Heart left ventricle (tissue), 16 donors: ENCODE measurements at regions not wholly inside any gene's neighbourhood (a gene's known extent, or its start where the extent isn't known, plus 50 kb on each side); places are given as distances from the start of the nearest gene placed in this dataset.

ENCODE experiments used
- ATAC-seq, 4 donors: fragments of 200-7000 bp; cut with Tn5 transposase; one replicate each; pipeline ENCODE4 v1.9.1; 2020 to 2022; ENCODE audit warnings: moderate library complexity in 4 of 4, mild to moderate bottlenecking in 3 of 4, moderate number of reproducible peaks in 1 of 4
- DNase-seq, 5 donors: peaks; one replicate each; pipeline ENCODE4 v3.0.0-alpha.2; 2020
- H3K27ac ChIP-seq, 12 donors: fragments of 200-600 bp; sonication (generic) in 4 of 12; one replicate each; pipeline versions ENCODE4 v1.5.0 to v1.8.0; 2016 to 2022; ENCODE audit warnings: mild to moderate bottlenecking in 2 of 12
- H3K27me3 ChIP-seq, 9 donors: fragments of 200-600 bp; sonication (generic) in 2 of 9; one replicate each; pipeline versions ENCODE4 v1.5.1 to v1.8.0; 2016 to 2022; ENCODE audit warnings: mild to moderate bottlenecking in 3 of 9
- H3K36me3 ChIP-seq, 9 donors: fragments of 200-600 bp; sonication (generic) in 2 of 9; one replicate each; pipeline versions ENCODE4 v1.5.0 to v1.8.0; 2018 to 2022; ENCODE audit warnings: mild to moderate bottlenecking in 2 of 9
- H3K4me1 ChIP-seq, 12 donors: fragments of 200-600 bp; sonication (generic) in 4 of 12; one replicate each; pipeline versions ENCODE4 v1.5.0 to v1.8.0; 2016 to 2022; ENCODE audit warnings: mild to moderate bottlenecking in 3 of 12
- H3K4me3 ChIP-seq, 12 donors: fragments of 200-600 bp; sonication (generic) in 4 of 12; one replicate each; pipeline versions ENCODE4 v1.5.0 to v1.8.0; 2017 to 2022; ENCODE audit warnings: mild to moderate bottlenecking in 9 of 12, moderate library complexity in 4 of 12
- H3K9me3 ChIP-seq, 12 donors: fragments of 200-600 bp; sonication (generic) in 4 of 12; one replicate each; pipeline versions ENCODE4 v1.5.0 to v1.8.0; 2016 to 2022; ENCODE audit warnings: mild to moderate bottlenecking in 1 of 12
- CTCF ChIP-seq, 12 donors: fragments of 200-600 bp; sonication (generic) in 4 of 12; IDR thresholded peaks; one replicate each; pipeline versions ENCODE4 v1.5.0 to v1.8.0; 2018 to 2022; ENCODE audit warnings: antibody characterized with exemption in 12 of 12, mild to moderate bottlenecking in 5 of 12
- POLR2A ChIP-seq, 2 donors: fragments of 450-650 bp; IDR thresholded peaks; one replicate each; pipeline ENCODE4 v1.6.1; 2017; ENCODE audit warnings: antibody characterized with exemption in 2 of 2, mild to moderate bottlenecking in 2 of 2, moderate library complexity in 2 of 2
- WGBS, 4 donors: extraction: QIAGEN DNeasy Blood & Tissue Kit in 2 of 4; methylation state at CpG; one replicate each; pipeline versions ENCODE4 v1.1.5 to v1.1.7; 2013 to 2018; 5-methylcytosine and 5-hydroxymethylcytosine counted together
- intact Hi-C, 10 donors: fragments of 100-400 bp; cut with DNase I; formaldehyde crosslinking; loops; one replicate each; pipeline versions ENCODE4 v1.11.1 to v1.14.2; 2022
- donor health status: ischemic (EF 13 %, LVEDD 7.1; RV severe dilation, severe dysfunction).
- donor health status: healthy with polysubstance abuse.
- donor health status: DM: no; HTN: yes; CAD: no.
- donor health status: DM: no; HTN: no; CAD: no.
- donor health status: ischemic (EF 25% LVEDD 6.9; RV normal size, moderate dysfunction).
- donor health status: ischemic (EF 25% LVEDD 5.7; RV mildly dilated, moderate dysfunction).
- donor health status: healthy.
- donor health status: DM: yes; HTN: yes; CAD: no.
- donor health status: ischemic (EF 35%, LVEDD 5.7; RV mildly dilated, moderate dysfunction).
- donor health status: nonischemic (EF 11% LVEDD 7.7; RV severe dilation, severe dysfunction).
- donor health status: DM: yes; HTN: yes; CAD: no.
- donor health status: PGD.
- donor health status: ischemic (EF 29% LVEDD 5.4; RV normal size, mild dysfunction).
- donor health status: nonischemic (EF 23%, LVEDD 6.1; RV moderate dilation, normal function).

- H3K9me3 ChIP-seq, result peaks cover 0 to 16% (median 3%) of the 10 kb centered on the region in 12 donors
- H3K27ac ChIP-seq, result no peak overlapping the region
- no peaks in the 10 kb centered on the region for H3K4me1 ChIP-seq
- ATAC-seq (no peak), DNase-seq (no peak)
- 72 to 100% (median 90%) methylated on average over 2 of the region's 2 CpGs for WGBS, 4 donors
- intact Hi-C loops, result no loop called here
- H3K36me3 ChIP-seq, result no peaks in the 10 kb centered on the region
- no peaks in the 10 kb centered on the region for H3K27me3 ChIP-seq
- H3K4me3 ChIP-seq, result no peak overlapping the region
- TF ChIP-seq CTCF (IDR thresholded peaks at IDR 0.05), result no peak
- TF ChIP-seq POLR2A (IDR thresholded peaks at IDR 0.05), result no peak
These were observed 70.1 kb upstream of the HCCS start for GRCh38 chrX:11040996-11041395.

- TF ChIP-seq POLR2A (IDR thresholded peaks at IDR 0.05) (no peak), CTCF (IDR thresholded peaks at IDR 0.05) (no peak)
- Histone ChIP-seq H3K27ac (no peak overlapping the region), H3K27me3 (no peaks in the 10 kb centered on the region), H3K4me3 (no peak overlapping the region), H3K36me3 (no peaks in the 10 kb centered on the region), H3K9me3 (peaks cover 0 to 6% (median under 1%) of the 10 kb centered on the region in 12 donors), H3K4me1 (no peaks in the 10 kb centered on the region)
- DNase-seq (no peak), ATAC-seq (no peak)
- intact Hi-C loops, result no loop called here
- 86 to 100% (median 96%) methylated on average over 2 of the region's 2 CpGs for WGBS, 4 donors
These were observed 61.1 kb upstream of the HCCS start for GRCh38 chrX:11050013-11050412.

GRCh38 chrX:11053351-11053750 lies 57.8 kb upstream of the HCCS start:
- Histone ChIP-seq H3K27ac (no peak overlapping the region), H3K4me1 (no peaks in the 10 kb centered on the region), H3K4me3 (no peak overlapping the region), H3K27me3 (no peaks in the 10 kb centered on the region), H3K9me3 (no peaks in the 10 kb centered on the region), H3K36me3 (no peaks in the 10 kb centered on the region)
- DNase-seq, result no peak
- ATAC-seq, result no peak
- no peak for TF ChIP-seq POLR2A (IDR thresholded peaks at IDR 0.05)
- no peak for TF ChIP-seq CTCF (IDR thresholded peaks at IDR 0.05)
- intact Hi-C loops, result no loop called here

GRCh38 chrX:11056322-11057176 lies 54.6 kb upstream of the HCCS start:
- no peak overlapping the region for H3K4me3 ChIP-seq
- DNase-seq (no peak), ATAC-seq (no peak)
- H3K4me1 ChIP-seq, result no peaks in the 10 kb centered on the region
- H3K27ac ChIP-seq, result no peak overlapping the region
- no peaks in the 10 kb centered on the region for H3K27me3 ChIP-seq
- 79 to 98% (median 97%) methylated on average over 2 of the region's 2 CpGs for WGBS, 4 donors
- no peaks in the 10 kb centered on the region for H3K36me3 ChIP-seq
- TF ChIP-seq POLR2A (IDR thresholded peaks at IDR 0.05) (no peak), CTCF (IDR thresholded peaks at IDR 0.05) (no peak)
- intact Hi-C loops, result no loop called here
- H3K9me3 ChIP-seq, result no peaks in the 10 kb centered on the region
